ENCODE measurements at regions not wholly inside any gene's neighbourhood (a gene's known extent, or its start where the extent isn't known, plus 50 kb on each side); places are given as distances from the start of the nearest gene placed in this dataset.

DNA sequence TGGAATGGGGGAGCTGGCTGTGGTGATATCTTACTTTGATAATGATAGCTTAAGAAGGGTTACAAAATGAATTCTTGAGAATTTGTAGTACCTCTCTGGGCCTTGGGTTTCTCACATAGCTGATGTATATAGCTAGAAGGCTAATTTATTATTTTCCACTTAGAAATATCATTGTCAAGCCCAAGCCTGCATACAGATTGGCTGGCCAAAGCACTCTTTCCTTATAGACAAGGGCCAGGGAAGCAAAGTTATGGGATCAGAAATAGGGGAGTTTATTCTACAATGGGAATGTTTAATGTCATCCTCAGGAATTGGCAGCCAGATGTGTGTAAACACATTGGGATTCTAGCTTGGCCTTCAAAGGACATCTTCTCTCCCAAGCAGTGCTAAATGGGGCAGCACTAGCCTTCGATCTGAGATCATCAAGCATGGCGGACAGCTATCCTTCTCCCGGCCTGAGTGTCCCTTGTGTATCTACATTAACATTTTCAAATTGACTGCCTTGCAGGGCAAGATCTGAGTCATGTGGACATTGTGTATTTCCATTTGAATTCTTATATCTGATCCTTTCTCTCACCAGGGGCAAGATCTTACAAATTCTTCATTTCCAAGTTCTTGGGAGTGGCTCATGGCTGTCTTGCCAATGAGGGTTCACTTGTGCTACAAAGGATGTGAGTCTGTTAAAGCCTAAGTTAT lies 457.2 kb downstream of the ARHGEF28 start:
- ATAC-seq (ENCODE audit: low read depth): no peak
- no peak for DNase-seq
- ChIA-PET CTCF (no interaction called here), POLR2A (no interaction called here)
- Mint-ChIP-seq H3K4me3 (no peak overlapping the region), H3K27me3 (peaks cover 4% of the 10 kb centered on the region), H3K36me3 (ENCODE audit: low read depth) (no peaks in the 10 kb centered on the region), H3K9me3 (no peaks in the 10 kb centered on the region), H3K4me1 (no peaks in the 10 kb centered on the region), H3K27ac (no peak overlapping the region)
- TF ChIP-seq, protein P1, sequence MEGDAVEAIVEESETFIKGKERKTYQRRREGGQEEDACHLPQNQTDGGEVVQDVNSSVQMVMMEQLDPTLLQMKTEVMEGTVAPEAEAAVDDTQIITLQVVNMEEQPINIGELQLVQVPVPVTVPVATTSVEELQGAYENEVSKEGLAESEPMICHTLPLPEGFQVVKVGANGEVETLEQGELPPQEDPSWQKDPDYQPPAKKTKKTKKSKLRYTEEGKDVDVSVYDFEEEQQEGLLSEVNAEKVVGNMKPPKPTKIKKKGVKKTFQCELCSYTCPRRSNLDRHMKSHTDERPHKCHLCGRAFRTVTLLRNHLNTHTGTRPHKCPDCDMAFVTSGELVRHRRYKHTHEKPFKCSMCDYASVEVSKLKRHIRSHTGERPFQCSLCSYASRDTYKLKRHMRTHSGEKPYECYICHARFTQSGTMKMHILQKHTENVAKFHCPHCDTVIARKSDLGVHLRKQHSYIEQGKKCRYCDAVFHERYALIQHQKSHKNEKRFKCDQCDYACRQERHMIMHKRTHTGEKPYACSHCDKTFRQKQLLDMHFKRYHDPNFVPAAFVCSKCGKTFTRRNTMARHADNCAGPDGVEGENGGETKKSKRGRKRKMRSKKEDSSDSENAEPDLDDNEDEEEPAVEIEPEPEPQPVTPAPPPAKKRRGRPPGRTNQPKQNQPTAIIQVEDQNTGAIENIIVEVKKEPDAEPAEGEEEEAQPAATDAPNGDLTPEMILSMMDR (IDR thresholded peaks at IDR 0.05): no peak
- intact Hi-C loops (cut with micrococcal nuclease): no loop called here

DNA sequence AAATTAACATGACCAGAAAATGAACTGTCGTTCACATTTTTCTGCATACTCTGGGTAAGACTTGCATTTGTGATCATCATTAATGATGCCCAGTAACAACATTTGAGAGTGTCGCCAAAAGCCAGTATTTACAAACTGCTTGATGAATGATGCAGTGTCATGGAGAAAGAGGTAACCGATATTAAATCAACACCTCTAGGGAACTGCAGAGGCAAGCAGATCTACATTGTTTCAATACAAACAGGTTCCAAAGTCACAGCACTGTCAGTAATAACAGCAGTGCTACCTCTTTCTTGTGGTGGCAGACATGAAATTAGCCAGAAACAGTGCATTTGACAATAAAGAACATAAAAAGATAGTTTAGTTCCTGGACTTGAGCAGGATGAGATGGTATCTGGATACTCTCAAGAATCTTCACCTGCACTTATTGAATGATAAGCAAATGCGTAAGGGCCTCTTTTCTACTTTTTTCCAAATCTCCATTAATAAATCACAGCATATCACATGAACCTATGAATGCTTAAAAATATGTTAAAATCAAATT lies 456.6 kb downstream of the ARHGEF28 start:
- no peak for ATAC-seq (ENCODE audit: low read depth)

DNA sequence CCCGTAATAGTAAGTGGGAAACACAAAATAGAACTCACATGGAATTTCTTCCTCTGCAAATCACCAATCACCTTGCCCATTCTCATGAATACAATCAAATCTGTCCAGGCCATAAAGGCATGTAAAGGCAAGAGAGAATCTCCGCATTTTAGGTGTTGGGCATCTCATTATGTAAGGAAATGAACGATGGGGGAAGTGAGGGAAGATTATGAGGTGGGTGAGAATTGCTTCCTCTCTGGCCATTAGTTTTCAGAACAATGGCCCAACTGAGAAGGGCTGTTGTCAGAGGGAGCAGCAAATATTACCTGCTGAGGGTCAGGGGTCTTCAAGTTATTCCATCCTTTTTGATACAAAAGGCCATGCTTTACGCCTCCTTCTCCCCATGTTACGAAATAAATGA lies 455.1 kb downstream of the ARHGEF28 start:
- Mint-ChIP-seq H3K4me1 (no peaks in the 10 kb centered on the region), H3K36me3 (ENCODE audit: low read depth) (no peaks in the 10 kb centered on the region), H3K4me3 (no peak overlapping the region), H3K27ac (no peak overlapping the region), H3K27me3 (peaks cover 13% of the 10 kb centered on the region), H3K9me3 (peaks cover 2% of the 10 kb centered on the region)
- TF ChIP-seq, protein P1 (IDR thresholded peaks at IDR 0.05): no peak
- ChIA-PET POLR2A (no interaction called here), CTCF (no interaction called here)
- intact Hi-C loops (cut with micrococcal nuclease): no loop called here
- DNase-seq (no peak), ATAC-seq (ENCODE audit: low read depth) (no peak)

More for the DNA sequence above, 456.6 kb downstream of the ARHGEF28 start:
- ChIA-PET CTCF (no interaction called here), POLR2A (no interaction called here)
- Mint-ChIP-seq H3K9me3 (no peaks in the 10 kb centered on the region), H3K27me3 (peaks cover 8% of the 10 kb centered on the region), H3K27ac (no peak overlapping the region), H3K36me3 (ENCODE audit: low read depth) (no peaks in the 10 kb centered on the region), H3K4me1 (no peaks in the 10 kb centered on the region), H3K4me3 (no peak overlapping the region)
- intact Hi-C loops (cut with micrococcal nuclease): no loop called here
- TF ChIP-seq, protein P1 (IDR thresholded peaks at IDR 0.05): no peak
- no peak for DNase-seq

DNA sequence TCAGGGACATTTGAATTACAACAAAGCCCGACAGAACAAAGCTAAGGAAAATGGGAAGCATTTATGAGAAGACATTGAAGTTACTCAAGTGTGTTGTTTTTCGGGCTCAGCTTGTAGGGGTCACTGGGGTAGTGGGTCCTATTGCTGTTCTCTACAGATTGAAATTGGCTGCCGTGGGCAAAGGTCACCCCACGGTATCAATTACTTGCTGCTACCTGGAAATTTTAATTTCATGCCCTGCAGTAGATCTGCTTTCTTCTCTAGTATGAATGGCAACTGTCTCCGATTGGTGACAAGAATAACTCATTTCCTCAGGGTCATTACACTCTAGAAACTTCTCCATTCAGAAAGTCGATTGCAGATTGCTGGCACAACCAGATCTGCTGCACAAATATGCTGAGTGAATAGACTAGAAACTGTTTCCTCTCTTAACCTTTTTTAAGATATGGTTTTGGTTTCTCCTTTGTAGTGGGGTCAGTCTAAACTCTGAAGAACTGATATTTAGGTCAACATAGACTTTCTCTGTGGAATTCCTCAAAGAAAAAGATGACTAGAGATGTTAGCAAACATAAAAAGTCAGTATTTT lies 454.1 kb downstream of the ARHGEF28 start:
- no peak overlapping the region for H3K4me3 Mint-ChIP-seq
- POLR2A ChIA-PET: no interaction called here
- H3K9me3 Mint-ChIP-seq: peaks cover 2% of the 10 kb centered on the region
- no peaks in the 10 kb centered on the region for H3K4me1 Mint-ChIP-seq
- H3K27ac Mint-ChIP-seq: no peak overlapping the region
- peaks cover 13% of the 10 kb centered on the region for H3K27me3 Mint-ChIP-seq
- H3K36me3 Mint-ChIP-seq (ENCODE audit: low read depth): no peaks in the 10 kb centered on the region
- ATAC-seq (ENCODE audit: low read depth): no peak
- CTCF ChIA-PET: no interaction called here
- TF ChIP-seq, protein P1 (IDR thresholded peaks at IDR 0.05): no peak
- intact Hi-C loops (cut with micrococcal nuclease): no loop called here
- no peak for DNase-seq

DNA sequence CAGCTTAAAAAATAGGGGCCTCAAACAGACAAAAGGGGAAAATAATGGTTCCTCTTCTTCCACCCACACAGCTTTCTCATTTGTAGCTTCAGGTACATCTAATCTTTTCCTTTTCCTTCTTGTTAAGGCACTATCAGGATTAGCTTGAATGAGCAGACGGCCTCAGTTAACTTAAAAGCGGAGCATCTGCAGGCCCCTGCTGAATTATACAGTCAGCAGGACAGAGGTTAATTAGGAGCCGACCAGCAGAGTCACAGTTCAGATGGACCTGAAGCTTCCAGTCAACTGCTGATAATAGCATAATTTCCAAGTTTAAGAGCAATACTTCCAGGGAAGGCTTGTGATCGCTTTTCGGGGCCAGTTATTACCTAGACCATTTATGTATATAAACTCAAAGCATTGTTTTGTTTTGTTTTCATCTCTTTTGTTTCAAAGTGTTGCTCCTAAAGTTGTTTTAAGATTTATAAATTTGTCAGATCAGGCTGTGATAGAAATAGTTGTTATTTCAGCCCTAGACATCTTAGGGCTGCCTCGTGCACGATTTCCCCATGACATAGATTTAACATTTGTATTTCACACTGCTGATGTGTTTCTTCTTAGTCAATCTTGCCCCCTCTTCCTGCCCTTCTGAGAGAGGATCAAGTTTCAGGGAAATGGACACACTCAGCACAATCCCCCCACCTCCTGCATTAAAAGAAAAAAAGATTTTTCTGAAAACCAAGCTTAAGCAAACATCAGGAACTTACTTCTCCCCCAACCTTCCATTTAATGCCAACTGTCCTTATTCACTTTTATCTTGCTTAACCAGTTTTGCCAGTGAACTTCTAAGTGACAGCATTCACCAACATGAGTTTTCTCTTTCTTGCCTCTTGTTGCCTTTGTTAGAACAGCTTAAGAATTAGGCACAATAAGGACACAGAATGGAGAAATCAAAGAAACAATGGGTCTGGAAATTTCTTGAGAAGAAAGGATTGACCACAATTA lies 449.8 kb downstream of the ARHGEF28 start:
- no peak for DNase-seq
- Mint-ChIP-seq H3K4me1 (no peaks in the 10 kb centered on the region), H3K4me3 (no peak overlapping the region), H3K27ac (no peak overlapping the region), H3K9me3 (peaks cover 2% of the 10 kb centered on the region), H3K36me3 (ENCODE audit: low read depth) (no peaks in the 10 kb centered on the region), H3K27me3 (peaks cover 11% of the 10 kb centered on the region)
- CTCF ChIA-PET: no interaction called here
- ATAC-seq (ENCODE audit: low read depth): no peak
- POLR2A ChIA-PET: no interaction called here
- intact Hi-C loops (cut with micrococcal nuclease): no loop called here
- TF ChIP-seq, protein P1 (IDR thresholded peaks at IDR 0.05): no peak

Measured in activated B cell treated with CpG ODN at 0.5 μM for 24 hours (primary cell).